T-helper 9 cell (primary cell): ENCODE measurements at regions not wholly inside any gene's neighbourhood (a gene's known extent, or its start where the extent isn't known, plus 50 kb on each side); places are given as distances from the start of the nearest gene placed in this dataset.

ENCODE experiments used
- DNase-seq: peaks from one replicate; pipeline ENCODE4 v3.0.0-alpha.2; 2020

DNA sequence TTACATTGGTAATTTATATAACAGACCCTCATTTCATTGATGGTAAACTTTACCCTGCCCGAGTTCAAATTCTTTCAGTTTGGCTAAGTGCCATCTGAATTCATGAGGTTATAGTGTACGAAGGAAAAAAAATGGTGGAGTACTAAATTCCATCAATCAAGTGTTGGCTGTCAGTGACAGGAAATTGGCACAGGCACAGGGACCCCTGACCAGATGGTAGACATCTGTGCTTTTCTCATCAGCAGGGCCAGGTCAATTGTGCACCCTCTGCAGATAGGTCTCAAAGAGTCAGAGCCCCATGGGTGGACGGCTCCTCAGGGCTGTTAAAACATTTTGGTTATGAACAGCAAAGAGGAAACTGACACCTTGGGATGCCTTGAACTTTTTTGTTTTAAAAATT, 439.2 kb downstream of the SETBP1 start:
- DNase-seq, result no peak

DNA sequence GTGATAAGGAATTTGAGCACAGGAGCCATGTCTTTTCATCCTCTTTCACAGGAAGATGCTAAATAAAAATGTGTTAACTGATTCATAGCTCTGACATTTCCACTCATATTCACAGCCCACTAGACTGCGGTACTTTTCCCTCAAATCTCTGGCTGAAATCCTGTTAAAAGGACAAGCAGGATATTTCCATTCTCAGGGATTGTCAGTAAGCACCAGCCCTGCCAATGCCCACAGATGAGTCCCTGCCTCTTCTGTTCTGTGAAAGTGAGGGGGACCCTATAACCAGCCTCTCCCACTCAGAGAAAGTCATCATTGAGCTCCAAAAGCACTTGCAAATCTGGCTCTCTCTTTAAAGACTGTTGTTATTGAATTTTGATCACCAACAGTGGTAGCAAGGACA, 440.5 kb downstream of the SETBP1 start:
- DNase-seq, result no peak

DNA sequence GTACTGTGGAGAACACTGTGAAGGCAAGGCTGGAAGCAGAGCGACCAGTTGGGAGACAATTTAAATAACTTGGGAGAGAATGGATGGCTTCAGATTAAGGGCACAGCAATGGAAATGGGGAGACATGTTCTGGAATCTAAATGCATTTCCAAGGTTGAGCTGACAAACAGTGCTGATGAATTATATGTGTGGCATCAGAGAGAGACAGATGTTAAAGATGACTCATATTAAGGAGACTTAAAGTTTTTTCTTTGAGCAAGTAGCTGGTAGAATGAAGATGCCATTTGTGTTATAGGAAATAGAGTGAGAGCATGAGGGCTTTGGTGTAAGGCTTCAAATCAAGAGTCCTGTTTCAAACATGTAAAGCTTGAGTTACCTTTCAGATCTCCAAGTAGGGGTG, 441.8 kb downstream of the SETBP1 start:
- no peak for DNase-seq

GRCh38 chr18:45127405-45127804, 446.7 kb downstream of the SETBP1 start:
- no peak for DNase-seq

DNA sequence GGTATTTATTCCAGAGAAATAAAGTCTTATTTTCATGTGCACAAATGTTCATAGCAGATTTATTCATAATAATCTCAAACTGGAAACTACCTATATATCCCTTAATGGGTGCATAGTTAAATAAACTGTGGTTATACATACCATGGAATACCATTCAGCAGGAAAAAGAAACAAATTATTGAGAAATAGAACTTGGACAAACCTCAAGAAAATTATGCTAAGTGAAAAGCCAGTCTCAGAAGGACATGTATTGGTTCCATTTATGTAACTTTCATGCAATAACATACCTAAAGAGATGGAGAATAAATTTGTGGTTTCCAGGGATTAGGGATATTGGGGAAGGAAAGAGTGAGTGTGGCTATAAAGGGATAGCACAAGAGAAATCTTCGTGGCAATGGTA, 452.6 kb downstream of the SETBP1 start:
- no peak for DNase-seq

- DNase-seq, result no peak
Observed at GRCh38 chr18:45136381-45137086, 455.8 kb downstream of the SETBP1 start.

DNA sequence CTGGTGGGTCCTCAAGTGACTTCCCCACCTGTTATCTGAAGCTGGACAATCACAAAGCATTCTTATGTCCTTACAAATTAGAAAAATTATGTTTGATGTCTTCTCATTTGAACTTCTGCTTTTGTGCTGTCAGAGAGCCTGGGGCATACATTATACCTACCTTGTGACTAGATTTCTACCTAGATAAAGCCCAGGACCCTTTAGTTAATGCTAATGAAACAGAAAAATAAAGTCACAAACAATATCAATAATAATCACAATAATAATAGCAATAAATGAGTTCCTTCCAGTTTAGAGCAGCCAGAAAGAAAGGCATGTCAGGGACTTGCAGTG, 456.4 kb downstream of the SETBP1 start:
- DNase-seq, result no peak

- DNase-seq, result no peak
Observed at GRCh38 chr18:45139478-45139877, 458.8 kb downstream of the SETBP1 start.

DNA sequence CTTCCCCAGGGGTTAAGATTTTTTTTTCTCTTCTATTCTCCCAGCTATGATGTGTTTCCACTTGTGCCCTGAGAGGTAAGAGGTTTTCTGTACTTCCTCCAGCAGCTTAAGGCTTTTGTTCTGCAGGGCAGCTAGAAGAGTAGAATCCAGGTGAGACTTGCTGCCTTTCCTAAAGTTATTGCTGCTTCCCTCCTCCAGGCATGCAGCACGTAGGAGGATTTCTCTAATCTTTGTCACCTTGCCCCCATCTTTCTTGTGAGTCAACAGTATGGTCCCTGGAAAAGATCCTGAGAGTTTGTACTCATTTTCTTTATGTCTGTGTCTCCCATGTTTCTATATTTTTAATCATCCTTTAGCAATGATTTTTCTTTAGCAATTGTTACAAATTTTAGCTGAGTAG, 462.2 kb downstream of the SETBP1 start:
- DNase-seq, result no peak

GRCh38 chr18:45149712-45150111, 465.6 kb upstream of the SLC14A2 start:
- no peak for DNase-seq

GRCh38 chr18:45151645-45152044, 463.6 kb upstream of the SLC14A2 start:
- no peak for DNase-seq

GRCh38 chr18:45155526-45155925, 459.8 kb upstream of the SLC14A2 start:
- no peak for DNase-seq

DNA sequence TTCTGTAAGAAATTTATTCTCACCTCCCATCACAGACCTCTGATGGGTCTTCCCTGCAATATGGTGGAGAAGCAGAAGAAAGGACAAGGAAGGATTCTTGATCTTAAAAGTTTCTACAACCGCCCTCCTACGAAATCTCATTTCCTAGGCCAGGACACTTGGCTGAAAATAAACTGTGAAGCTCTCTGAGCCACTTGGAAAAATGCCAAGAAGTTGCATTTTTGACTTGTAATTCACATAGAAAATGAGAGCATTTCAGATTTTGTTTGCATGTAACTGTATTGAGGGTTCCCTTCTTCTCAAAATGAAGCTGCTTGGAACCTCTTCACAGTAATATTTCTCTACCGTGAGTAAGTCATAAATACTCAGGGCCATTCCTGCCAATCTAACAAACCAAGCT, 458.3 kb upstream of the SLC14A2 start:
- no peak for DNase-seq

DNA sequence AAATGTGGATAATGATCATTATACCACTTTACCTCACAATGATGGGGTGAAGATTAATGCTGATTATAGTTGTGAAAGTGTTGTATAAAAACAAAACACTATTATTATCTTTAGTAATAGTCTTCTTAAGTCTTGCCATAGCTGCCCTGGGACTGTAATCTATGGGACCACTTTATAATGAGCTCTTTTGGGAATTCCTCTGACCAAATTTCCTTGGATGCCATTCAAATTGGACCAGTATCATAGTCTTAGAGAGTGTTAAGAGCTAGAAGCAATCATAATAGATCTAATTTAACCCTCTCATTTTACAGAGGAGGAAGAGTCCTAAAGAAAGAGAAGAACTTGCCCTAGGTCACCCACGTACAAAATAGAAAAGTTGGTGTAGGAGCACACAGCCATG, 457.7 kb upstream of the SLC14A2 start:
- no peak for DNase-seq

- DNase-seq, result no peak
Observed at GRCh38 chr18:45161850-45162249, 453.4 kb upstream of the SLC14A2 start.

GRCh38 chr18:45163871-45164270, 451.4 kb upstream of the SLC14A2 start:
- no peak for DNase-seq

GRCh38 chr18:45164551-45164950, 450.7 kb upstream of the SLC14A2 start:
- DNase-seq, result no peak

GRCh38 chr18:45165176-45165713, 450.0 kb upstream of the SLC14A2 start:
- DNase-seq, result no peak

GRCh38 chr18:45165871-45166270, 449.4 kb upstream of the SLC14A2 start:
- no peak for DNase-seq

GRCh38 chr18:45166341-45166835, 448.9 kb upstream of the SLC14A2 start:
- no peak for DNase-seq

GRCh38 chr18:45166836-45167551, 448.3 kb upstream of the SLC14A2 start:
- no peak for DNase-seq

DNA sequence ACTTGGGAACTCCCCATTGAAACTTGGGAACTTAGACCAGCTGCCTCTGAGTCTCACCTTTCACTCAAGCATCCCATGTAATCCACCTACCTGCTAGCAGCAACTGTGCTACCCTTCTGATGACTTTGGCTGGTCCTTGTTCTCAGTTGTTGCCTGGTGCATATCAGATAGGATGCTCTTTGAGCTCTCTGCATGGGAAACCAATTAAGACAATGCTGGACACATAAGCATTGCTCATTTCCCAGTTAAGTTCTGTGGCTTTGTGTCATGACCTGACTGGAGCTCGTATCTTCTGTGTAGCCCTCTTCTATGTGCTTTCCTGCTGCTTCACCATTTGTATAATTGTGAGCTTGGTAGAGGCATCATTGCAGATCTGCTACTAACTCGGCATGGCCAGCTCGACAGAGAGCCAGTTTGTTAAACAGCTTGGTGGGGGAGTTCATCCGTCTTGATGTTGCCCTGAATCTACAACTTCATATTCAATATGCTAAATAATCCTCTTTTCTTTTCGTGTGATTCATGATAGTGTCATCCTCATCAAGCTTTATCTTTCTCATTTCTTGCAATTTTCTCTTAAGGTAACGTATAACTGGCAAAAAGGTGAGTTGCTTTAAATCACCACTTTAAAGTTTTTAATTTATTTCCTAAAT, 447.5 kb upstream of the SLC14A2 start:
- no peak for DNase-seq

DNA sequence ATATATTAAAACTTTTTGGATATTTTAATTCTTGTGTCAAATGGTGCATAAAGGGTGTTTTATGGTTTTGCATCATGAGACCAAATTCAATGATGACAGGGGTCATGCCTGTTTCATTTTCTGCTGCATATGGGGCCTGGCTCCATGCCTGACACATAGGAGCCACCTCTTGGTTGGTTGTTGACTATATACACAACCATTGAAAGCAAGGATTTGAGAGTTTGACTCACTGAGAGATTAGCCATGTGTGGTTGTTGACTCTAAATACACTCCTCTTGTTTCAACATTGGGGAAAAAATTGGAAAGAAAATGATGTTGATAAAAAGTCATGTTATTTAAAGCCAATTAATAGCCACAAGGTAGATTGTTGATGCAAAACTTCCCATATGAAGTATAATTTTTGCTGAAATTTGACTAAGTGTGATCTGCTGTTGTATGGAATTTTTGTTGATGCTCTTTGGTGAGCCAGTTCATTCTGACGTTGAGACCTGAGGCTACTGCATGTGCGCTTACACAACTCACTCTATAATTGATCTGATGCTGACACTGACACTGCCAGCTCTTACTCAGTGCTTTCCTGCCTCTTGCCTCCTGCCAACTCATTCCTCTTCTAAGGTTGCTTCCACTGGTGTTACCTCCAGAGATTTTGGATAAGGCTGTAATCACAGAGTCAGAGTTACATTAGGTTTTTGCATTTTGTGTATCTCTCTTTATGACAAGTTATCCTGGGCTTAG, 446.2 kb upstream of the SLC14A2 start:
- no peak for DNase-seq
